SK-N-SH treated with all-trans-retinoic acid at 6 μM for 48 hours (cell line): ENCODE measurements at regions not wholly inside any gene's neighbourhood (a gene's known extent, or its start where the extent isn't known, plus 50 kb on each side); places are given as distances from the start of the nearest gene placed in this dataset.

Experiments used
- ATAC-seq: fragments of 200-7000 bp; cut with Tn5 transposase; 3 replicates; pipeline ENCODE4 v1.9.1; 2020; ENCODE audit warnings: mild to moderate bottlenecking, moderate library complexity
- ARNTL ChIP-seq: fragments of 450-650 bp; formaldehyde crosslinking; IDR thresholded peaks from 2 replicates; pipeline ENCODE4 v1.5.0; 2020; ENCODE audit warnings: low read depth, mild to moderate bottlenecking, moderate library complexity, borderline replicate concordance
- BACH2 ChIP-seq: fragments of 250-450 bp; sonication (Bioruptor Pico); IDR thresholded peaks from 2 replicates; pipeline ENCODE4 v1.9.0; 2021; ENCODE audit warnings: mild to moderate bottlenecking, borderline replicate concordance
- CREB5 ChIP-seq: fragments of 250-450 bp; sonication (Bioruptor Pico); IDR thresholded peaks from 2 replicates; pipeline ENCODE4 v1.5.1; 2020; ENCODE audit warnings: low read depth, mild to moderate bottlenecking, moderate library complexity
- CSDC2 ChIP-seq: fragments of 250-450 bp; sonication (Bioruptor Pico); IDR thresholded peaks from 2 replicates; pipeline ENCODE4 v1.5.0; 2020; ENCODE audit warnings: mild to moderate bottlenecking, moderate library complexity
- CSRNP3 ChIP-seq: fragments of 250-450 bp; sonication (Bioruptor Pico); IDR thresholded peaks from 2 replicates; pipeline ENCODE4 v1.5.1; 2021; ENCODE audit warnings: mild to moderate bottlenecking, moderate library complexity
- ESRRG ChIP-seq: fragments of 250-450 bp; sonication (Bioruptor Pico); IDR thresholded peaks from 2 replicates; pipeline ENCODE4 v1.6.1; 2021; ENCODE audit warnings: mild to moderate bottlenecking
- GLIS3 ChIP-seq: fragments of 250-450 bp; sonication (Bioruptor Pico); IDR thresholded peaks from 2 replicates; pipeline ENCODE4 v1.5.0; 2020; ENCODE audit warnings: mild to moderate bottlenecking, moderate library complexity
- ISL1 ChIP-seq: fragments of 250-450 bp; sonication (Bioruptor Pico); IDR thresholded peaks from 2 replicates; pipeline ENCODE4 v2.1.2; 2022; ENCODE audit warnings: mild to moderate bottlenecking, moderate library complexity
- OSR1 ChIP-seq: fragments of 250-450 bp; sonication (Bioruptor Pico); IDR thresholded peaks from 2 replicates; pipeline ENCODE4 v1.8.0; 2022; ENCODE audit warnings: moderate library complexity, mild to moderate bottlenecking, inconsistent platforms
- PATZ1 ChIP-seq: fragments of 250-450 bp; sonication (Bioruptor Pico); IDR thresholded peaks from 2 replicates; pipeline ENCODE4 v1.8.0; 2020; ENCODE audit warnings: mild to moderate bottlenecking, moderate library complexity, borderline replicate concordance
- POU6F1 ChIP-seq: fragments of 250-450 bp; sonication (Bioruptor Pico); IDR thresholded peaks from 2 replicates; pipeline ENCODE4 v1.8.0; 2021; ENCODE audit warnings: low read depth, mild to moderate bottlenecking, moderate library complexity, borderline replicate concordance
- PPARA ChIP-seq: fragments of 250-450 bp; sonication (Bioruptor Pico); IDR thresholded peaks from 2 replicates; pipeline ENCODE4 v1.5.0; 2020; ENCODE audit warnings: mild to moderate bottlenecking, borderline replicate concordance
- SNAI2 ChIP-seq: fragments of 250-450 bp; sonication (Bioruptor Pico); IDR thresholded peaks from 2 replicates; pipeline ENCODE4 v1.5.0; 2020; ENCODE audit warnings: mild to moderate bottlenecking, moderate library complexity
- TCF4 ChIP-seq: fragments of 250-450 bp; sonication (Bioruptor Pico); IDR thresholded peaks from 2 replicates; pipeline ENCODE4 v1.8.0; 2021; ENCODE audit warnings: mild to moderate bottlenecking, moderate library complexity, borderline replicate concordance
- TOX ChIP-seq: fragments of 250-450 bp; sonication (Bioruptor Pico); IDR thresholded peaks from 2 replicates; pipeline ENCODE4 v1.8.0; 2021; ENCODE audit warnings: mild to moderate bottlenecking, moderate library complexity, borderline replicate concordance
- TSHZ2 ChIP-seq: fragments of 250-450 bp; sonication (Bioruptor Pico); IDR thresholded peaks from 2 replicates; pipeline ENCODE4 v1.5.0; 2020; ENCODE audit warnings: mild to moderate bottlenecking, moderate library complexity
- ZC3H10 ChIP-seq: fragments of 250-450 bp; sonication (Bioruptor Pico); IDR thresholded peaks from 2 replicates; pipeline ENCODE4 v1.5.1; 2021; ENCODE audit warnings: mild to moderate bottlenecking, moderate library complexity
- ZFP30 ChIP-seq: fragments of 450-650 bp; formaldehyde crosslinking; IDR thresholded peaks from 2 replicates; pipeline ENCODE4 v1.5.0; 2022; ENCODE audit warnings: mild to moderate bottlenecking, moderate library complexity
- ZNF565 ChIP-seq: fragments of 450-650 bp; formaldehyde crosslinking; conservative IDR thresholded peaks from 2 replicates; pipeline ENCODE4 v1.5.0; 2020; ENCODE audit warnings: low read depth, mild to moderate bottlenecking, moderate library complexity
- ZNF70 ChIP-seq: fragments of 450-650 bp; formaldehyde crosslinking; IDR thresholded peaks from 2 replicates; pipeline ENCODE4 v1.5.0; 2020; ENCODE audit warnings: mild to moderate bottlenecking, moderate library complexity
- ZNF8 ChIP-seq: fragments of 450-650 bp; formaldehyde crosslinking; IDR thresholded peaks from 2 replicates; pipeline ENCODE4 v1.5.0; 2020; ENCODE audit warnings: mild to moderate bottlenecking, moderate library complexity

GRCh38 chr9:80605129-80605528, 1033.4 kb downstream of the TLE4 start:
- TF ChIP-seq GLIS3 (CRISPR knock-in tag) (no peak), ZFP30 (CRISPR knock-in tag) (no peak), ZNF8 (CRISPR knock-in tag) (no peak), POU6F1 (CRISPR knock-in tag) (no peak), PPARA (CRISPR knock-in tag) (no peak), SNAI2 (no peak), ZNF70 (CRISPR knock-in tag) (no peak), TCF4 (CRISPR knock-in tag) (no peak), ESRRG (CRISPR knock-in tag) (no peak), ZC3H10 (CRISPR knock-in tag) (no peak), ISL1 (CRISPR knock-in tag) (no peak), CREB5 (CRISPR knock-in tag) (no peak), PATZ1 (no peak), OSR1 (CRISPR knock-in tag) (no peak), ZNF565 (CRISPR knock-in tag) (no peak), TOX (CRISPR knock-in tag) (no peak), CSDC2 (CRISPR knock-in tag) (no peak), TSHZ2 (no peak), CSRNP3 (CRISPR knock-in tag) (no peak)
- ATAC-seq, result no peak

GRCh38 chr9:80602291-80602690, 1030.5 kb downstream of the TLE4 start:
- no peak for TF ChIP-seq ZNF70 (CRISPR knock-in tag)
- no peak for ATAC-seq

GRCh38 chr9:80596579-80596978, 1024.8 kb downstream of the TLE4 start:
- no peak for ATAC-seq
- no peak for TF ChIP-seq PATZ1

GRCh38 chr9:80595192-80595591, 1023.4 kb downstream of the TLE4 start:
- ATAC-seq, result no peak
- TF ChIP-seq POU6F1 (CRISPR knock-in tag) (no peak), ESRRG (CRISPR knock-in tag) (no peak), ISL1 (CRISPR knock-in tag) (no peak), ZNF70 (CRISPR knock-in tag) (no peak), BACH2 (CRISPR knock-in tag) (no peak), ARNTL (CRISPR knock-in tag) (no peak), PPARA (CRISPR knock-in tag) (no peak), OSR1 (CRISPR knock-in tag) (no peak), TOX (CRISPR knock-in tag) (no peak), ZNF8 (CRISPR knock-in tag) (no peak), TCF4 (CRISPR knock-in tag) (no peak), CREB5 (CRISPR knock-in tag) (no peak), SNAI2 (no peak)
